HG03354 (cell line): ENCODE measurements at regions not wholly inside any gene's neighbourhood (a gene's known extent, or its start where the extent isn't known, plus 50 kb on each side); places are given as distances from the start of the nearest gene placed in this dataset.

Experiments
- ATAC-seq: cut with Tn5 transposase; IDR thresholded peaks from one replicate; pipeline ENCODE4 v1.9.1; 2021; ENCODE audit warnings: mild to moderate bottlenecking; ENCODE audit not compliant: unreplicated experiment, poor library complexity, severe bottlenecking

GRCh38 chr5:74576941-74577456 is 63.5 kb downstream of the ENC1 start:
- peak; percentile 87 for ATAC-seq

DNA sequence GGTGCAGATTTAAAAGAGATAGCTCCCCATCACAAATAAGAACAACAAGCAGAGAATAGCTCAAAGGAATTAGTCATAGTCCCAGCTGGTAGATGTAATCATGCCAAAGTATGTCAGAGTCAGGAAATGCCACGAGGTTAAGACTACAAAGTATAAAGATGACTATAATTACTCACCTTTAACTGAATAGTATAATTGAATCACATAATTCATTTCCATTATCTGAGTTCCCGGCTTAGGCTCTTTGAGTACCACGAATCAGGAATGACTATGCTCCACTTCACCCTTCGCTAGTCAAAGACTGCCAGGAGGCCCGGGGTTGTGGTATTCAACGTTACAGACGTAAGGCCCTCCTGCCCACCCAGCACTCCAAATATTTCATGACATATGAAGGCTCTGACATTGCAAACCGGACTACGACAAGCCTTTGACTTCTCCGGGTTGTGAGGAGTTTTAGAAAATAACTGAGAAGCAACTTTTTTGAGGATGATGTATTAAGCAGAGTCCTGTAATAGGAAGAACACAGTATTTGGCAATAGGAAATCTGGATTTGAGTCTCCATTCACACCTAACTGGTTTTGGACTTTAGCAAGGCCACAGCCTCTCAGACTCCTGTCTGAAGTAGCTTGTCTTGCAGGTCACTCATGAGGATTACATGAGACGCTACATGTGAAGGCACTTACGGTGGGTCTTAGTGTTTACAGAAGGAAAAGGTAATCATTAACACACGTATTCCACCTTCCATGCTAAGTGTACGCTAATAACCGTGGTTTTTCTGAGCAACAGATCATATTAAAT is 64.6 kb downstream of the ENC1 start:
- no peak for ATAC-seq

GRCh38 chr5:74570250-74570649 is 70.3 kb downstream of the ENC1 start:
- ATAC-seq, result no peak

DNA sequence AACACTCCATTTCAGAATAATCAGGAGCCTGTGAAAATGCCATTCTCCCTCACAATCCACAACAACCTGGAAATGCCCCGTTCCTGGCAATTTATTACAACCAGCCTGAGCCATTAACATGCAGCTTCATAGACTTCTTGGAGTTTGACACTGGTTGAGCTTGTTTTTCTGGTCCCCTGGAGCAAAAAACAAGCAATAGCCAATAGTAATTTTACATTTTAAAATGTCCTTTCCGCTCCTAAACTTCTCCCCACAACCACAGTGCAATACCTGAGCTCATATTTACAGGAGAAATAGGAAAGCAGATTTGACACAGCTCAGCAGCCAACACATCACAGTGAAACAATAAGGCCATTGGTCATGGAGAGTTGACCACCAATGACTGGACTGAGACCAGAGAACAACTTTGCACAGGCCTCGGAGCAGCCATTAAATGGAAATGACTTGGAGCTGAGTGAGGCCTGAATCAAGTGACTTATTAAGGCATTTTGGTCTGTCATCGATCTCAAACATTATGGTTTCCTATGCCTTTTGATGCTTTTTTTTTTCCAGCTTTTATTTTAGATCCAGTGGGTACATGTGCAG is 73.0 kb downstream of the ENC1 start:
- no peak for ATAC-seq

DNA sequence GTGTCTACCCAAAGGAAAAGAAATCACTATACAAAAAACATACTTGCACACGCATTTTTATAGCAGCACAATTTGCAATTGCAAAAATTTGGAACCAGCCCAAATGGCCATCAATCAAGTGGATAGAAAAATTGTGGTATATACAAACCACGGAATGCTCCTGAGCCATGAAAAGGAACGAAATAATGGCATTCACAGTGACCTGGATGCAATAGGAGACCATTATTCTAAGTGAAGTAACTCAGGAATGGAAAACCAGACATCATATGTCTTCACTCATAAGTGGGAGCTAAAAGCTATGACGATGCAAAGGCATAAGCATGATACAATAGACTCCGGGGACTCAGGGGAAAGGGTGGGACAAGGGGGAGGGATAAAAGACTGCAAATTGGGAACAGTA is 78.4 kb downstream of the ENC1 start:
- ATAC-seq, result no peak

DNA sequence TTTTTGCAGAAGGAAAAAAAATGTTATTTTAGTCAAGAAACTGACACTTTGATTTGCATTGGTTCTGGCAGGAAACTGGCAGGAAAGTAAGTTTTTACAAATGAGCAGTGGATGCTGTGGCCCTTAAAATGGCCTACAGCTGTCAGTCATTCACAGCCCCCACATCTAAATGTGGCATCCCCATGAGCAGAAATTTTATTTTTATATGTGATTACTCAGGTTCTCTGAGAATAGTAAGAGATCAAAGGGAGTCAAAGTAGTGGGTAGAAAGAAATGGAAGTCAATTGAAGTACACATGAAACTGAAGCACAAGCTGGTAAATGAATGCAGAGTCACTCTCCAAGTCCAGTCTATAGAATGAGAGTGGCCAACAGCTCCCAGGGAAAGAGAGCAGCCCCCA is 80.3 kb downstream of the ENC1 start:
- ATAC-seq, result no peak

- ATAC-seq, result no peak
These were observed 83.6 kb downstream of the ENC1 start for GRCh38 chr5:74556631-74557595.

GRCh38 chr5:74556006-74556405 is 84.5 kb downstream of the ENC1 start:
- no peak for ATAC-seq

GRCh38 chr5:74552101-74552500 is 88.4 kb downstream of the ENC1 start:
- ATAC-seq, result no peak

GRCh38 chr5:74550927-74551326 is 89.6 kb downstream of the ENC1 start:
- no peak for ATAC-seq

GRCh38 chr5:74549384-74549783 is 91.1 kb downstream of the ENC1 start:
- ATAC-seq, result no peak

- no peak for ATAC-seq
These were observed 93.7 kb downstream of the ENC1 start for GRCh38 chr5:74546796-74547195.

DNA sequence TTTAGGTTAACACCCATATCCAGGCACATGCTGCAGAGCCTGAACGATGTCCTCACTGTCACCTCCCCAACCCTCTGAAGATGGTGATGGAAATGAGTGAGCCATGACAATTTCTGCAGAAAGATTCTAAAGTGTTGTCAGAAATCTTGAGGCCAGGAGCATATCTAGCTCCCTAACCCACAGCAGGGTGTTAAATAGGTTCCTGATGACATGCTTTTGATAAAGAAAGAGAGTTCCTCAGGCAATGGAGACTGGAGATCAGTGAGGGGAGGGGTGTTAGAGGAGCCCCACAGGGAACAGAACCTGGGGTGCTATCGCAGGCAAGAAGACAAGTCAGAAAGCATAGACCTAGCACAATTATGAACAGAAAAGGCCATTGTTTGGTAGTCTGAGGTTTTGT is 95.7 kb downstream of the ENC1 start:
- no peak for ATAC-seq

DNA sequence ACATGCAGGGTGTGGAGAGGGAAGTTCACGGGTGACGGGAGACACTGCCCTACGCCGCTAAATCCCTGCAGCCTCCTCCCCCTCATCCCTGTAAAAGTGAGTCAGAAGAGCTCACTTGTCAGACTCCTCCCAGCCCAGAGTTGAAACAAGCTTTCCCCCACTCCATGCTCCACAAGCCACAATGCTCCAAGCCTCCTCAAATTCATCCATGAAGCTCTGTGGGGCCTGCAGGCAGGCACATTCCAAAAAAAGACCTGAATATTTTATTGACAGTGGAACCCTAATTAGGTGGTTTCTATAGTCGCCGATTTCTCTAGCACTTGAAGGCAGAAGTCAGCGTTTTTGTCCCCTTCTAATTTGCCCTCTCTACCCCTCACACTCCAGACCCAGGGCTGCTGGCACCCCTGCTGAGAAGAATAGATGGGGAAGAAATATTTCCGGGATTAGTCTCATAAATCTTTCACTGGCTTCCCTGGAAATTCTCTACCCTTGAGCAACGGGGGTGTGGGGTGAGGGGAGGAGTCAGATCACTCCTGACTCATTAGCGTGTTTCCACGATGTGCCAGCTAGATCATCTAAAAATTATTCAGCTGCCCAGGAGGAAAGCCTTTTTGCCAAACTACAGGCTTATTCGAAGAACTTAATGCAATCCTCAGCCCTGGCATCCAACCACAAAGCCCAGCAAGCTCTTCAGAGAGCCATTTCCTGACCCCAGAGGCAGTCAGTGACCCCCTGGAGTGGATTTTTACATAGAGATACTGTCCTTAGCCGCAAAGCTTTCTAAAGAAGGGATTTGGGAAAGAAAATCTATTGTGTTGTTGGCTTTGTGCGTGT is 97.1 kb downstream of the ENC1 start:
- ATAC-seq, result no peak

DNA sequence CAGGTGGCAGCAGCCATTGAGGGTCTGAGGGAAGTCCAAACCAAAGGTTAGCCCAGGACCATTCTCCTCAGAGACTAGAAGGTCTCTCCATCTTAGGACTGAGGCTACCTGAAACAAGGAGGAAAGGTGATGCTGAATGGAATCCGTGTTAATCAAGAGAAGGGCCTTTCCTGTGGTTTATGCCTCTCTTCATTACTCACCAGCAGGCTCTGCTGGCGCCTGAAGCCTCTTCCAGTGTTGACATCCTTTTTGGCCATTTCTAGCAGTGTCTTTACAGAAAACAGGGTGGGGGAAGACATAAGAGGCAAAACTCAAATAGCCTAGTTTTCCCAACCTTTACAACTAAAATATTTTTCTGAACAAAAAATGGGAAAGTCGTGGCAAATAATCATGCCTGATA is 98.0 kb downstream of the ENC1 start:
- no peak for ATAC-seq

- ATAC-seq, result no peak
These were observed 99.1 kb downstream of the ENC1 start for GRCh38 chr5:74541381-74541781.

DNA sequence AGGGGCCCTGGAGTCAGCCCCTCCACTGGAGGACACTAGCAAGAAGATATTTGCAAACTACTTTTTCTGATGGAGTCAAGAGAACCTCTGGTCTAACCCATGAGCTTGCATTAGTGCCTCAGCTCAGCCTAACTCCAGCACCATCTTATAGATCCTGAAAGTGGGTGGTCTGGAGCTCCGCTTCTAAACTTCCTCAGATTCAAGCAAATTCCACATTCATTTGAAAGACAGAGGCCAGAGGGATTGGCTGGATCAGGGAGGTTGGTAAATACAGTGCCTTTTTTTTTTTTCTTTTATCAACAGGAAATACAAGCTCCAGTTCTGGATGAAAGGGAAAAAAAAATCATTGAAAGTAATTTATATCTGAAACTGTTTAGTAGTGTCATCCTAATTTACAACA is 99.9 kb downstream of the ENC1 start:
- no peak for ATAC-seq

DNA sequence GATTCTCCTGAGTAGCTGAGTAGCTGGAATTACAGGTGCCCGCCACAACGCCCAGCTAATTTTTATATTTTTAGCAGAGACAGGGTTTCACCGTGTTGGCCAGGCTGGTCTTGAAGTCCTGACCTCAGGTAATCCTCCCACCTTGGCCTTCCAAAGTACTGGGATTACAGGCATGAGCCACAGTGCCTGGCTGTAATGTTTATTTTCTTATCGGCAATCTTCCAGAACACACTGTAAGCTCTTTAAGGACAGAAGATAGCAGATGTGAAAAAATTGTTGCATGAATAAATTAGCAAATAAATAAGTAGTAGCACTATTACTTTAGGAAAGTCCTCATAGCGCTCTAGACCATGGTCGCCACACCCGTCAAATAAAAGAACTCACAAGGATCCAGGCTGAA is 100.5 kb downstream of the ENC1 start:
- no peak for ATAC-seq

DNA sequence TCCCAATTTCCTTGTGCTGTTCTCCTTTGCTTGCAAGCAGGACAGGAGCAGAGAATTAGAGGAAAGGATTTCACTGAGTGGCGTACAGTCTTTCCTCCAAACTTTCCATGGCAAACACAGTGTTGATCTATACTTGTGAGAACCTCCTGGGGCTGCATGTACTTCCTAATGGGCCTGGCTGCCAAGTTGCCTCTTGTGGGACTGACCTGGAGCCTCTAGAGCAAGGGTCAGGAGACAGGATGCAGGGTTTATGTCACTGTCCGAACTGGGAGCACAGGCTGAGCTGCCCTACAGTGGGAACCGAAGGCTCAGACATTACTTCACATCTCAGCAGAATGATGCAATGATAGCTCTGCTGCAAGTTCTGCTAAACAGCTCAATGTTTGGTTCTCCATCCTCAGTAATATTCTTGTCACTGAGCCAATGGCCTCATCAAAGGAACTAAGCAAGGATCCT is 102.3 kb downstream of the ENC1 start:
- ATAC-seq, result no peak
